ENCODE measurements at regions not wholly inside any gene's neighbourhood (a gene's known extent, or its start where the extent isn't known, plus 50 kb on each side); places are given as distances from the start of the nearest gene placed in this dataset.
"Not testable (repeated sequence)": the region's sequence is repeated elsewhere in the genome, so short reads cannot be mapped to it uniquely, and the experiment has no call there.

DNA sequence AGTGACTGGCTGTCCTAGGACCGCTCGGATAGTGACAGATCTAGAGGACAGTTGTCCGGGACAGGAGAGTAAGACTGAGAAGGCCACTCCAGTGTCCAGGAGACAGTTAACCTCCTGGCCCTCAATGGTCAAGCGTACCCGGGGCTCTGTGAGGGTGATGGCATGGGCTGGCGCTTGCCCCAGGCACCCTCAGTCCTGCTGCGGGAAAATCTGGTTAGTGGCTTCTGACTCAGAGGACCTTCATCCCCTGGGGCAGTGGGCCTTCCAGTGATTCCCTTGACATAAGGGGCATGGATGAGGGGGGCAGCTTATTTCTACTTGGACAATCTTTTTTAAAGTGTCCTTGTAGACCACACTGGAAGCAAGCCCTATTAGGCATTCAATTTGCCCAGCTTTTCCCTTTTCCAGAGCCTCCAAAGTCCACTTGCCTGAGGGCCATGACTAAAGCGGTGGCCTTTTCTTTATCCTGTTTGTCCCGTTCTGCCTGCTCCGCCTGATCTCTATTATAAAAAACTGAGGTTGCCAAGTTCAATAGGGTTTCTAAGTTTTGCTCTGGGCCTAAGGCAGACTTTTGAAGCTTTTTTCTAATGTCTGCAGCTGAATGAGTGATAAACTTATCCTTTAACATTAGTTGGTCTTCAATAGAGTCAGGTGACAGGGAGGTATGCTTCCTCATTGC lies 139.8 kb downstream of the COX18 start:
- TF ChIP-seq POLR2A (IDR thresholded peaks at IDR 0.05), result not testable (repeated sequence)
- TF ChIP-seq, protein P1, sequence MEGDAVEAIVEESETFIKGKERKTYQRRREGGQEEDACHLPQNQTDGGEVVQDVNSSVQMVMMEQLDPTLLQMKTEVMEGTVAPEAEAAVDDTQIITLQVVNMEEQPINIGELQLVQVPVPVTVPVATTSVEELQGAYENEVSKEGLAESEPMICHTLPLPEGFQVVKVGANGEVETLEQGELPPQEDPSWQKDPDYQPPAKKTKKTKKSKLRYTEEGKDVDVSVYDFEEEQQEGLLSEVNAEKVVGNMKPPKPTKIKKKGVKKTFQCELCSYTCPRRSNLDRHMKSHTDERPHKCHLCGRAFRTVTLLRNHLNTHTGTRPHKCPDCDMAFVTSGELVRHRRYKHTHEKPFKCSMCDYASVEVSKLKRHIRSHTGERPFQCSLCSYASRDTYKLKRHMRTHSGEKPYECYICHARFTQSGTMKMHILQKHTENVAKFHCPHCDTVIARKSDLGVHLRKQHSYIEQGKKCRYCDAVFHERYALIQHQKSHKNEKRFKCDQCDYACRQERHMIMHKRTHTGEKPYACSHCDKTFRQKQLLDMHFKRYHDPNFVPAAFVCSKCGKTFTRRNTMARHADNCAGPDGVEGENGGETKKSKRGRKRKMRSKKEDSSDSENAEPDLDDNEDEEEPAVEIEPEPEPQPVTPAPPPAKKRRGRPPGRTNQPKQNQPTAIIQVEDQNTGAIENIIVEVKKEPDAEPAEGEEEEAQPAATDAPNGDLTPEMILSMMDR (IDR thresholded peaks at IDR 0.05), result not testable (repeated sequence)

Data from body of pancreas (tissue), 4 donors.